HepG2 (cell line): ENCODE measurements at regions not wholly inside any gene's neighbourhood (a gene's known extent, or its start where the extent isn't known, plus 50 kb on each side); places are given as distances from the start of the nearest gene placed in this dataset.

Source experiments
- AKNA ChIP-seq: sonication (generic); formaldehyde crosslinking; IDR thresholded peaks from 2 replicates; pipeline ENCODE4 v1.4.0; 2020; ENCODE audit warnings: missing genetic modification reagents, borderline replicate concordance
- ATAD3A ChIP-seq: sonication (generic); formaldehyde crosslinking; IDR thresholded peaks from 2 replicates; pipeline ENCODE4 v1.4.0; 2020; ENCODE audit warnings: missing genetic modification reagents
- BHLHE40 ChIP-seq: IDR thresholded peaks from 2 replicates; pipeline ENCODE4 v1.6.1; 2011; ENCODE audit warnings: low read length, improper control_type of control experiment
- EHMT2 ChIP-seq: fragments of 200-600 bp; sonication (generic); IDR thresholded peaks from 2 replicates; pipeline ENCODE4 v1.7.0; 2017; ENCODE audit warnings: antibody characterized with exemption, low read depth, low read length, borderline replicate concordance
- FOXA3 ChIP-seq: IDR thresholded peaks from 2 replicates; pipeline ENCODE4 v1.6.1; 2016; ENCODE audit warnings: missing genetic modification reagents, missing compliant biosample characterization
- HIC2 ChIP-seq: sonication (generic); formaldehyde crosslinking; IDR thresholded peaks from 2 replicates; pipeline ENCODE4 v1.9.0; 2022; ENCODE audit warnings: low read depth, missing genetic modification reagents
- IKZF1 ChIP-seq: fragments of 450-650 bp; IDR thresholded peaks from 2 replicates; pipeline ENCODE4 v1.7.1; 2016
- IRX3 ChIP-seq: sonication (generic); formaldehyde crosslinking; IDR thresholded peaks from 2 replicates; pipeline ENCODE4 v1.8.1; 2023; ENCODE audit warnings: mild to moderate bottlenecking, low read depth, missing genetic modification reagents, borderline replicate concordance
- MTA1 ChIP-seq: sonication (generic); formaldehyde crosslinking; IDR thresholded peaks from 2 replicates; pipeline ENCODE4 v1.4.0; 2020; ENCODE audit warnings: missing genetic modification reagents, mild to moderate bottlenecking, borderline replicate concordance
- POGZ ChIP-seq: sonication (generic); formaldehyde crosslinking; IDR thresholded peaks from 2 replicates; pipeline ENCODE4 v1.4.0; 2020; ENCODE audit warnings: mild to moderate bottlenecking, missing genetic modification reagents
- SOX13 ChIP-seq, 3 experiments: fragments of 450-650 bp in 1 of 3; sonication (generic) in 1 of 3; formaldehyde crosslinking in 1 of 3; IDR thresholded peaks in 2 of 3; conservative IDR thresholded peaks in 1 of 3; 2 replicates each; pipeline versions ENCODE4 v1.5.0 to v1.6.1; 2016 to 2020; ENCODE audit warnings: antibody characterized with exemption in 1 of 3, mild to moderate bottlenecking in 1 of 3, missing compliant biosample characterization in 1 of 3, missing genetic modification reagents in 1 of 3, moderate library complexity in 1 of 3
- TAF1 ChIP-seq: sonication (generic); formaldehyde crosslinking; IDR thresholded peaks from 2 replicates; pipeline ENCODE4 v1.4.0; 2020; ENCODE audit warnings: missing genetic modification reagents
- TEAD3 ChIP-seq: optimal IDR thresholded peaks from 2 replicates; pipeline ENCODE3; 2016; ENCODE audit warnings: borderline replicate concordance
- XRCC5 ChIP-seq: fragments of 200-400 bp; formaldehyde crosslinking; optimal IDR thresholded peaks from 2 replicates; pipeline ENCODE3; 2017; ENCODE audit warnings: mild to moderate bottlenecking, low read length
- ZFP37 ChIP-seq: sonication (generic); formaldehyde crosslinking; IDR thresholded peaks from 2 replicates; pipeline ENCODE4 v1.4.0; 2020; ENCODE audit warnings: missing genetic modification reagents, borderline replicate concordance
- ZNF33B ChIP-seq: sonication (generic); formaldehyde crosslinking; IDR thresholded peaks from 2 replicates; pipeline ENCODE4 v1.5.1; 2020; ENCODE audit warnings: mild to moderate bottlenecking, missing genetic modification reagents
- ZSCAN20 ChIP-seq: sonication (generic); formaldehyde crosslinking; IDR thresholded peaks from 2 replicates; pipeline ENCODE4 v1.4.0; 2020; ENCODE audit warnings: missing genetic modification reagents, mild to moderate bottlenecking, borderline replicate concordance
- ZSCAN25 ChIP-seq: sonication (generic); formaldehyde crosslinking; IDR thresholded peaks from 2 replicates; pipeline ENCODE4 v1.8.0; 2022; ENCODE audit warnings: mild to moderate bottlenecking, missing genetic modification reagents
- TF ChIP-seq, protein P1 (sequence below): sonication (generic); formaldehyde crosslinking; IDR thresholded peaks from 2 replicates; pipeline ENCODE4 v1.4.0; 2020; ENCODE audit warnings: mild to moderate bottlenecking, missing genetic modification reagents
- TF ChIP-seq, protein P2 (sequence below): sonication (generic); formaldehyde crosslinking; IDR thresholded peaks from 2 replicates; pipeline ENCODE4 v1.8.1; 2023; ENCODE audit warnings: mild to moderate bottlenecking, missing genetic modification reagents
- TF ChIP-seq, protein P3 (sequence below): sonication (generic); formaldehyde crosslinking; IDR thresholded peaks from 2 replicates; pipeline ENCODE4 v1.4.0; 2020; ENCODE audit warnings: mild to moderate bottlenecking, missing genetic modification reagents

GRCh38 chr2:53422979-53423378 is 344.6 kb upstream of the CHAC2 start (continued):
- TF ChIP-seq, protein P1, sequence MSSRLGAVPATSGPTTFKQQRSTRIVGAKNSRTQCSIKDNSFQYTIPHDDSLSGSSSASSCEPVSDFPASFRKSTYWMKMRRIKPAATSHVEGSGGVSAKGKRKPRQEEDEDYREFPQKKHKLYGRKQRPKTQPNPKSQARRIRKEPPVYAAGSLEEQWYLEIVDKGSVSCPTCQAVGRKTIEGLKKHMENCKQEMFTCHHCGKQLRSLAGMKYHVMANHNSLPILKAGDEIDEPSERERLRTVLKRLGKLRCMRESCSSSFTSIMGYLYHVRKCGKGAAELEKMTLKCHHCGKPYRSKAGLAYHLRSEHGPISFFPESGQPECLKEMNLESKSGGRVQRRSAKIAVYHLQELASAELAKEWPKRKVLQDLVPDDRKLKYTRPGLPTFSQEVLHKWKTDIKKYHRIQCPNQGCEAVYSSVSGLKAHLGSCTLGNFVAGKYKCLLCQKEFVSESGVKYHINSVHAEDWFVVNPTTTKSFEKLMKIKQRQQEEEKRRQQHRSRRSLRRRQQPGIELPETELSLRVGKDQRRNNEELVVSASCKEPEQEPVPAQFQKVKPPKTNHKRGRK (CRISPR knock-in tag) = no peak
- TF ChIP-seq EHMT2 (no peak), SOX13 (IDR thresholded peaks at IDR 0.05) (no peak), SOX13 (CRISPR knock-in tag; conservative IDR thresholded peaks at IDR 0.05 in 1 of 2, IDR thresholded peaks at IDR 0.05 in 1 of 2) (0 out of 4 replicates have a peak, but pooled peaks of 1 of the 2 experiments have one; percentile 13), POGZ (CRISPR knock-in tag) (no peak), ZFP37 (CRISPR knock-in tag) (no peak), AKNA (CRISPR knock-in tag) (no peak), TEAD3 (peak; percentile 39), HIC2 (no peak), IRX3 (CRISPR knock-in tag) (no peak), ZSCAN25 (no peak), ATAD3A (no peak), MTA1 (CRISPR knock-in tag) (no peak), XRCC5 (peak; percentile 51), TAF1 (CRISPR knock-in tag) (no peak), IKZF1 (no peak), ZSCAN20 (CRISPR knock-in tag) (no peak), FOXA3 (no peak), ZNF33B (no peak), BHLHE40 (no peak)
- TF ChIP-seq, protein P2, sequence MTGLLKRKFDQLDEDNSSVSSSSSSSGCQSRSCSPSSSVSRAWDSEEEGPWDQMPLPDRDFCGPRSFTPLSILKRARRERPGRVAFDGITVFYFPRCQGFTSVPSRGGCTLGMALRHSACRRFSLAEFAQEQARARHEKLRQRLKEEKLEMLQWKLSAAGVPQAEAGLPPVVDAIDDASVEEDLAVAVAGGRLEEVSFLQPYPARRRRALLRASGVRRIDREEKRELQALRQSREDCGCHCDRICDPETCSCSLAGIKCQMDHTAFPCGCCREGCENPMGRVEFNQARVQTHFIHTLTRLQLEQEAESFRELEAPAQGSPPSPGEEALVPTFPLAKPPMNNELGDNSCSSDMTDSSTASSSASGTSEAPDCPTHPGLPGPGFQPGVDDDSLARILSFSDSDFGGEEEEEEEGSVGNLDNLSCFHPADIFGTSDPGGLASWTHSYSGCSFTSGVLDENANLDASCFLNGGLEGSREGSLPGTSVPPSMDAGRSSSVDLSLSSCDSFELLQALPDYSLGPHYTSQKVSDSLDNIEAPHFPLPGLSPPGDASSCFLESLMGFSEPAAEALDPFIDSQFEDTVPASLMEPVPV = no peak
- TF ChIP-seq, protein P3, sequence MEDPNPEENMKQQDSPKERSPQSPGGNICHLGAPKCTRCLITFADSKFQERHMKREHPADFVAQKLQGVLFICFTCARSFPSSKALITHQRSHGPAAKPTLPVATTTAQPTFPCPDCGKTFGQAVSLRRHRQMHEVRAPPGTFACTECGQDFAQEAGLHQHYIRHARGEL = no peak
